ENCODE measurements at regions not wholly inside any gene's neighbourhood (a gene's known extent, or its start where the extent isn't known, plus 50 kb on each side); places are given as distances from the start of the nearest gene placed in this dataset.
"Not testable (repeated sequence)": the region's sequence is repeated elsewhere in the genome, so short reads cannot be mapped to it uniquely, and the experiment has no call there.

DNA sequence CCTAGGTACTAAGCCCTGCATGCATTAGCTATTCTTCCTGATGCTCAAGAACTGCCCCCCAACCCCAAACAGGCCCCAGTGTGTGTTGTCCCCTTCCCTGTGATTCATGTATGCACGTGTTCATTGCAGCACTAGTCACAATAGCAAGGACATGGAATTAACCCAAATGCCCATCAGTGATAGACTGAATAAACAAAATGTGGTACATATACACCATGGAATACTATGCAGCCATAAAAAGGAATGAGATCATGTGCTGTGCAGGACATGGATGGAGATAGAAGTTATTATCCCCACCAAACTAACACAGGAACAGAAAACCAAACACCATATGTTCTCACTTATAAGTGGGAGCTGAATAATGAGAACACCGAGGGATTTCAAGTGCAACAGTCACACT lies 214.2 kb upstream of the SLC7A11 start:
- DNase-seq; H3K9me3 Mint-ChIP-seq (ENCODE audit: low read depth); POLR2A ChIA-PET; H3K4me3 Mint-ChIP-seq; H3K4me1 Mint-ChIP-seq; H3K27ac Mint-ChIP-seq; intact Hi-C loops (cut with DNase I, micrococcal nuclease); H3K27me3 Mint-ChIP-seq; H3K36me3 Mint-ChIP-seq (ENCODE audit: low read depth); ATAC-seq: not testable (repeated sequence)
- CTCF ChIA-PET, result interaction anchor here (0.7 kb wide), 1 partner anchor 15 kb away, joined by 3 read pairs; no protein-coding TSS in a partner anchor

DNA sequence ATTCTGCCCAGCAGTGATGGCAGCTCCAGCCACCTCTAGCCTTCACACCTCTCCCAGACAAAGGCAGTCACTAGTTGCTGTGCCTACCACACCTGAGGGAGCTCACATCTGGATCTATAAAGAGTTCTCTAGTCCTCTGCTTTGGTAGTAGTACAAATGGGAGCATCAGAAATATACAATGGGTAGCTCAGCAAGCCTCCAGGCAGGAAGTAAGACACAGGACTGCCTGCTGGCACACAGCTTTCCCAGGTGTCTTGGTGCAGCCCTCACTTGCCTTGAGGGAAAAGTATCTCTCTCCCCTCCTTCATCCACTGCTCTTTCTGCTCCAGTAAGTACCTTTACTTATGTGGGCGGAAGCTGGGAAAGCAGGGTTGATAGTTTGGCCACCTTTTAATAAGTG lies 212.9 kb upstream of the SLC7A11 start:
- Mint-ChIP-seq H3K27ac (no peak overlapping the region), H3K9me3 (ENCODE audit: low read depth) (no peaks in the 10 kb centered on the region), H3K27me3 (no peaks in the 10 kb centered on the region), H3K36me3 (ENCODE audit: low read depth) (no peaks in the 10 kb centered on the region), H3K4me1 (no peaks in the 10 kb centered on the region), H3K4me3 (no peak overlapping the region)
- intact Hi-C loops (cut with DNase I, micrococcal nuclease), result no loop called here
- ChIA-PET POLR2A (interaction anchor here (0.6 kb wide), 1 partner anchor 138 kb away, joined by 3 read pairs; no protein-coding TSS in a partner anchor), CTCF (no interaction called here)
- ATAC-seq (no peak), DNase-seq (no peak)

DNA sequence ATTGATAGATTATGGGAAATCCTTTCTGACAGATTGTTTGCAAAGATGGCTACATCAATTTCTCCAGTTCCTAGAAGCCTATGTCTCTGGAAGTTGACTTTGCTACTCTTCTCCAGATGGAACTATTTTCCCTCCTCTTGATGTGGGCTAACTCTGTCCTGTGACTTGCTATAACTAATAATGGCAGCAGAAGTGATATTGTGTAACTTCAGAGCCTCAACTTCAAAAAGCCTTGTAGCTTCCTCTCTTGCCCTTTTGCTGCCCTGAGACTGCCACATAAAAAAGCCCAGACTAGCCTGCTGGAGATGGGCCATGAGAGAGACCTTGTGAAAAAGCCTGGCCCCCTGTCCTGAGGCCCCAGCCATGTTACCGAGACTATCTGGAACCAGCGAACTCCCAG lies 210.7 kb upstream of the SLC7A11 start:
- POLR2A ChIA-PET, result no interaction called here
- CTCF ChIA-PET, result no interaction called here
- no peak for ATAC-seq
- DNase-seq, result no peak
- intact Hi-C loops (cut with DNase I, micrococcal nuclease), result no loop called here
- no peak overlapping the region for H3K27ac Mint-ChIP-seq
- H3K36me3 Mint-ChIP-seq (ENCODE audit: low read depth), result no peaks in the 10 kb centered on the region
- H3K27me3 Mint-ChIP-seq, result no peaks in the 10 kb centered on the region
- no peaks in the 10 kb centered on the region for H3K4me1 Mint-ChIP-seq
- no peak overlapping the region for H3K4me3 Mint-ChIP-seq
- no peaks in the 10 kb centered on the region for H3K9me3 Mint-ChIP-seq (ENCODE audit: low read depth)

DNA sequence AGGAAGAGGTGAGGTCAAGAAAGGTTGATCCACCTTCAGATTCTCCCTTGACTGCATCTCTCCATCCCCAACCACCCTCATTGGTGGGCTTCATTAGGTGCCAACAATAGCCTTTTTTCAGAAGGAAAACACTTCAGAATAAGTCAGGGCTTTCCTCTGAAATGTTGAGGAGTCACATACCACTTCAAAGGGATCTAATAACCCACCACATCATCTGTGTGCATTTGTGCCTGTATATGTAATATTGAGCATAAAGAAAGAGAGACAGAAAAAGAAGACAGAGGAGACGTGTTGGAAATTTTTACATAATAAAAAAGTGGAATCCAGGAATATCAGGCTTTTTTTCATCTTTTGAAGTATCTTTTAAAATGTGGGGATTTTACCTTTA lies 209.1 kb upstream of the SLC7A11 start:
- Mint-ChIP-seq H3K36me3 (ENCODE audit: low read depth) (no peaks in the 10 kb centered on the region), H3K27me3 (no peaks in the 10 kb centered on the region)

DNA sequence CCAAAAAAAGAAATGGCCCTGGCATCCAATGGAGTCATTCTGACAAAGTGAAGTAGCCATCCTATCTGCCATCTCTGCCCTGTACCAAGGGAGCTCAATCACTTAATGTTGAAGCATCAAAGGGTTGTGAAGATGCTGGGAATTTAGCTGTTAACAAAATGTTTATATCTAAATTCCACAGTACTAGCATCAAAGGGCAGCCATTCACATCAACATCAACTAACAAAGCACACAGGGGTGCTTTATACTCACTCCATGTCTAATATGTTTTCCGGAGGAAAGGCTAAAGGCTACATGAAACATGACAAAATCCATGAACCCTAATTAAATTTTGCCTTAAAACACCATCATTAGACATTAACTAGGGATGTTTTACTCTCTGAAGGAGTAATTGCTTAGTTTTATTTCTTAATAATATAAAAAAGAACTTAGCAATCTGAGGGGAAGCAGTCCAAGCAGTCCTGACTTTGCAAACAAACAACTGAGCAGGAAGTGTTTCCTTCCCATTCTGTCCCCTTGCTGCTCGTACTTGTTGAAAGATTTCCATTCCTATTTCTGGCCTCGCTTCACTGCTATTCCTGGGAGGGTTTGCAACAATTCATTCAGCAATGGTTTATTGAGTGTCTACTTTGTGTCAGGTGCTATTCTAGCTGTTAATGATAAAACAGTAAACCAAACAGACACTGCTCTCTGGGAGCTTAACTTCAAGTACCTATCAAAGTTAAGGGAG lies 208.6 kb upstream of the SLC7A11 start:
- intact Hi-C loops (cut with DNase I, micrococcal nuclease), result no loop called here
- ChIA-PET CTCF (interaction anchor here (0.6 kb wide), 2 partner anchors 14 to 1190 kb away, joined by 3 read pairs; no protein-coding TSS in a partner anchor), POLR2A (interaction anchor here (0.5 kb wide), 1 partner anchor 417 kb away, joined by 4 read pairs; no protein-coding TSS in a partner anchor)
- DNase-seq (no peak), ATAC-seq (no peak)
- no peaks in the 10 kb centered on the region for H3K27me3 Mint-ChIP-seq
- no peaks in the 10 kb centered on the region for H3K9me3 Mint-ChIP-seq (ENCODE audit: low read depth)
- no peaks in the 10 kb centered on the region for H3K4me1 Mint-ChIP-seq
- H3K36me3 Mint-ChIP-seq (ENCODE audit: low read depth), result no peaks in the 10 kb centered on the region
- no peak overlapping the region for H3K27ac Mint-ChIP-seq
- no peak overlapping the region for H3K4me3 Mint-ChIP-seq

More for the DNA sequence above, 209.1 kb upstream of the SLC7A11 start:
- ATAC-seq, result no peak
- Mint-ChIP-seq H3K4me3 (no peak overlapping the region), H3K4me1 (no peaks in the 10 kb centered on the region), H3K9me3 (ENCODE audit: low read depth) (no peaks in the 10 kb centered on the region), H3K27ac (no peak overlapping the region)
- intact Hi-C loops (cut with DNase I, micrococcal nuclease), result no loop called here
- CTCF ChIA-PET, result no interaction called here
- DNase-seq, result no peak
- POLR2A ChIA-PET, result no interaction called here

DNA sequence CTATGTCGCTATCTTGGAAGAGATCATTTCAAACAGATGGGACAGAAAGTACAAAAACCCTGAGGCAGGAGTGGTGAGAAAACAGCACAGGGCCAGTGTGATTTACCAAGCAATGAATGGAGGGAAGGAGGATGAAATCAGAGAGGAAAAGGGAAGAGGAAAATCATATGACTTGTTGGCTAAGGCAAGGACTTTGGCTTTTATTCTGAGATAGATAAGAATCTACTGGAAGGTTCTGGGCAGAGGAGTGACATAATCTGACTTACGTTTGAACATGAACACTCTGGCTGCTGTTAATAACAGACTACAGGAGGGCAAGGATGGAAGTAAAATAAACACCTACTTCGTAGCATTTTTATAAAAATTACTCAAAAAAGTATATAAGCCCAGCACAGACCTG lies 207.8 kb upstream of the SLC7A11 start:
- ChIA-PET POLR2A (no interaction called here), CTCF (no interaction called here)
- H3K9me3 Mint-ChIP-seq (ENCODE audit: low read depth), result no peaks in the 10 kb centered on the region
- ATAC-seq, result no peak
- H3K27ac Mint-ChIP-seq, result no peak overlapping the region
- no peaks in the 10 kb centered on the region for H3K36me3 Mint-ChIP-seq (ENCODE audit: low read depth)
- no peaks in the 10 kb centered on the region for H3K4me1 Mint-ChIP-seq
- H3K27me3 Mint-ChIP-seq, result no peaks in the 10 kb centered on the region
- DNase-seq, result no peak
- H3K4me3 Mint-ChIP-seq, result no peak overlapping the region
- intact Hi-C loops (cut with DNase I, micrococcal nuclease), result no loop called here

DNA sequence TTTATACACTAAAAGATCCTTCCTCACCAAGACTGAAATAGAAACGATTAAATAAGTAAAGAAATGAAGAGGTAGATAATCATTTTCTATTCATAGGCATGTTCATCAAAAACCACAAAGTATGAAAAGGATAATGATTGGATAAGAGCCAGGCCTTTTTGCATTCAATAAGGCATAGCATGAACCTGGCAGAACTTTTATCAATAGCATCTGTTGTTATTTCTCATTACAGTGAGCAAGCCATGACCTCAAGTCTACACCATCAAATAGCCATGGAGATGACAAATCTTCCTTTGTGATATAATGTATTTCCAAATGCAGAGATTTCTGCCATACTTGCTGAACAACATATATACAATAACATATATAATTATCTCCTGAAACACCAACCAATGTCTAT lies 206.0 kb upstream of the SLC7A11 start:
- POLR2A ChIA-PET, result no interaction called here
- ATAC-seq (no peak), DNase-seq (no peak)
- peaks cover 1% of the 10 kb centered on the region for H3K9me3 Mint-ChIP-seq (ENCODE audit: low read depth)
- no peaks in the 10 kb centered on the region for H3K36me3 Mint-ChIP-seq (ENCODE audit: low read depth)
- H3K4me1 Mint-ChIP-seq, result no peaks in the 10 kb centered on the region
- CTCF ChIA-PET, result no interaction called here
- no peak overlapping the region for H3K4me3 Mint-ChIP-seq
- H3K27ac Mint-ChIP-seq, result no peak overlapping the region
- intact Hi-C loops (cut with DNase I, micrococcal nuclease), result no loop called here
- no peaks in the 10 kb centered on the region for H3K27me3 Mint-ChIP-seq

DNA sequence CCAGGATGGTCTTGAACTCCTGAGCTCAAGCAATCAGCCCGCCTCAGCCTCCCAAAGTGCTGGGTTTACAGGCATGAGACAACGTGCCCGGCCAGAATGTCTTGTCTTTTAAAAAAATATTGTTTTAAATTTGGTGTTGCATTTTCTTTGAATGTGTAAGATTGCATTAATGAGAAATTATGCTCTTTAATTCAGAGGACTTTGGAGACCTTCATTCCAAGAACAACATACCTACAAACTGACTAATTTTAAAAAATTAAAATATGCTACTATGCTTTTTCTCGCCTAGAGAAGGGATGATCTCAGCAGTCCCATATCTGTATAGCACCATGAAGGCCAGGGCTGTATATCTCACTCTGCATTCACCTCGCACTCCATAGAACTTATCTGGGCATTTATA lies 204.3 kb upstream of the SLC7A11 start:
- peaks cover 1% of the 10 kb centered on the region for H3K9me3 Mint-ChIP-seq (ENCODE audit: low read depth)
- intact Hi-C loops (cut with DNase I, micrococcal nuclease), result no loop called here
- no peak overlapping the region for H3K27ac Mint-ChIP-seq
- no peak for DNase-seq
- CTCF ChIA-PET, result no interaction called here
- ATAC-seq, result no peak
- H3K4me3 Mint-ChIP-seq, result no peak overlapping the region
- no peaks in the 10 kb centered on the region for H3K27me3 Mint-ChIP-seq
- H3K36me3 Mint-ChIP-seq (ENCODE audit: low read depth), result no peaks in the 10 kb centered on the region
- no peaks in the 10 kb centered on the region for H3K4me1 Mint-ChIP-seq
- POLR2A ChIA-PET, result no interaction called here

DNA sequence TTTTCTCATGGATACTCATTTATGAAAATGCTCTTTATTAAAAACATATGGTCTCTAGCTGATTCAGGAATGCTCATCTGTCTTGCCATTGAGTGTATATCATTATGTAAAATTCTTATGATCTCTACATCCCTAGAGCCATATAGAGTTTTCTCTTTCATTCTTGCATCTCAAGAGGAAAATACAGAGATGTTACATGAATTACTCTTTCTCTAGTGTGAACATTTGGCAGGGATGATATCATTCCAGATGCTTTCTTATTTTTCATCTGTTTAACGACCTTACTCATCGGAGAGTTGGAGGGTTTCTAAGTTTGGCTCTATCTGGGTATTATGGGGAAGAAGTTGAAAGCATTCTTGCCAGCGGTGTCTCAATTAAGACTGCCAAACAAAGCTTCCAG lies 202.9 kb upstream of the SLC7A11 start:
- DNase-seq (no peak), ATAC-seq (no peak)
- no peak overlapping the region for H3K27ac Mint-ChIP-seq
- ChIA-PET CTCF (interaction anchor here (0.6 kb wide), 1 partner anchor 413 kb away, joined by 3 read pairs; no protein-coding TSS in a partner anchor), POLR2A (no interaction called here)
- no peaks in the 10 kb centered on the region for H3K4me1 Mint-ChIP-seq
- H3K9me3 Mint-ChIP-seq (ENCODE audit: low read depth), result peaks cover 1% of the 10 kb centered on the region
- no peaks in the 10 kb centered on the region for H3K36me3 Mint-ChIP-seq (ENCODE audit: low read depth)
- H3K4me3 Mint-ChIP-seq, result no peak overlapping the region
- intact Hi-C loops (cut with DNase I, micrococcal nuclease), result no loop called here
- H3K27me3 Mint-ChIP-seq, result no peaks in the 10 kb centered on the region

DNA sequence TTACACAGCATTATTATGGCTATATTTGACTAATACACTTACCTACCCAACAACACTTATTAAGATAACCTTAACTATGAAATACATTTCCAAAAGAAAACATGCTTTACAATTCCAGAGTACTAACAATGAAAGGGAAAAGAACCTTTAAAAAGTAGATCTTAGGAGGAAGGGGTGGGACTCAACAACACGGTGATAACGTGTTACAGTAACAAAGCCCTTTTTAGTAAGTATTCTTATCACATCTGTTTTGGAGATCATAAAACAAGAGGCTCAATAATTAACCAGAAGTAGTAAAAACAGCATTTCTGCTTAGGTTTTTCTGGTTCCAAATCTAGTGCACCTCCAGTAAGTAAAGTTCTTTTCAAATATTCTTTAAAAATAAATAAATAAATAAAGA lies 202.1 kb upstream of the SLC7A11 start:
- Mint-ChIP-seq H3K27me3 (no peaks in the 10 kb centered on the region), H3K4me1 (no peaks in the 10 kb centered on the region), H3K36me3 (ENCODE audit: low read depth) (no peaks in the 10 kb centered on the region), H3K4me3 (no peak overlapping the region), H3K9me3 (ENCODE audit: low read depth) (peaks cover 1% of the 10 kb centered on the region), H3K27ac (no peak overlapping the region)
- no peak for ATAC-seq
- no peak for DNase-seq
- intact Hi-C loops (cut with DNase I, micrococcal nuclease), result no loop called here
- CTCF ChIA-PET, result interaction anchor here (0.6 kb wide), 1 partner anchor 412 kb away, joined by 3 read pairs; no protein-coding TSS in a partner anchor
- POLR2A ChIA-PET, result no interaction called here

DNA sequence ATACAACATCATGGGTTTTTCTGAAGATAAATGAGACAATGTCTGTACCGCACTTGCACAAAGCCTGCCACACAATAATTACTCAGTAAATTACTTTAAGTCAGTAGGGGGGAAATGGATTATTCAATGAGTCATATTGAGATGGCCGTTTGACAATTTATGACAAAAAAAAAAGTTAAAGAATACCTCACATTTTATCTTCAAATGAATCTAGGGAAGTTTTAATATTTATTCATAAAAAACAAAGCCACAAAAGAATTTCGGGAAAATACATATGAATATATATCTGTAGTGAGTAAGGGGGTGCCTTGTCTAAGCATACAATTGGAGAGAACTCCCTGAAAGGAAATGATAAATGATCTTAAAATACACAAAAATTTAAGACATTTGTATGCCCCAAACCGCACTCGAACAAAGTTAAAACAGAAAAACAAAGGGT lies 197.0 kb upstream of the SLC7A11 start:
- CTCF ChIA-PET, result no interaction called here
- DNase-seq (no peak), ATAC-seq (no peak)
- H3K4me3 Mint-ChIP-seq, result no peak overlapping the region
- no peaks in the 10 kb centered on the region for H3K4me1 Mint-ChIP-seq
- no peaks in the 10 kb centered on the region for H3K36me3 Mint-ChIP-seq (ENCODE audit: low read depth)
- no peak overlapping the region for H3K27ac Mint-ChIP-seq
- H3K27me3 Mint-ChIP-seq, result no peaks in the 10 kb centered on the region
- POLR2A ChIA-PET, result no interaction called here
- intact Hi-C loops (cut with DNase I, micrococcal nuclease), result no loop called here
- peaks cover 8% of the 10 kb centered on the region for H3K9me3 Mint-ChIP-seq (ENCODE audit: low read depth)

DNA sequence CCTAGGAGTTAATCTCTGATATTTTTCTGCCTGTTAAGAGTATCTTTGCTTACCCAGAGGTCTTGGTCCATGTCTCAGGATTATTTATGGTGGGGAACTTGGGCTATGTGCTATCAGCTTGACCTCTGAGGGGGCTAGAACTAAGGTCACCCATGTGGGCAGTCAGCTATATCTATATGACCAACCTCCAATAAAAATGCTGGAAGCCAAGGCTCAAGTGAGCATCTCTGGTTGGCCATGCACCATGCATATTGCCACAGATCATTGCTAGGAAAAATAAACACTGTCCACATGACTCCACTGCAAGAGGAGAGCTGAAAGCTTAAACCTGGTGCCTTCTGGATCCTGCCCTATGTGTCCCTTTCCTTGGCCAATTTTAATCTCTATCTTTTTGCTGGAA lies 196.5 kb upstream of the SLC7A11 start:
- DNase-seq (no peak), ATAC-seq (no peak)
- ChIA-PET POLR2A (no interaction called here), CTCF (interaction anchor here (0.7 kb wide), 1 partner anchor 107 kb away, joined by 3 read pairs; no protein-coding TSS in a partner anchor)
- intact Hi-C loops (cut with DNase I, micrococcal nuclease), result no loop called here
- Mint-ChIP-seq H3K9me3 (ENCODE audit: low read depth) (peaks cover 8% of the 10 kb centered on the region), H3K4me3 (no peak overlapping the region), H3K27ac (no peak overlapping the region), H3K36me3 (ENCODE audit: low read depth) (no peaks in the 10 kb centered on the region), H3K27me3 (no peaks in the 10 kb centered on the region), H3K4me1 (no peaks in the 10 kb centered on the region)
